Posterior vena cava (tissue), 2 donors: ENCODE measurements at regions not wholly inside any gene's neighbourhood (a gene's known extent, or its start where the extent isn't known, plus 50 kb on each side); places are given as distances from the start of the nearest gene placed in this dataset.
A peak's percentile ranks its signal among the peaks of the same experiment; 100 is the strongest.

Source experiments
- DNase-seq: peaks from one replicate; pipeline ENCODE4 v3.0.0-alpha.2; 2020; ENCODE audit warnings: low spot score
- intact Hi-C, 2 donors: fragments of 100-400 bp; cut with DNase I; formaldehyde crosslinking; loops; one replicate each; pipeline versions ENCODE4 v1.14.1 to v1.14.2; 2022 to 2023
- donor health status: DM: yes; HTN: yes; CAD: no.
- donor health status: DM: yes; HTN: yes; CAD: no.

GRCh38 chr5:133842846-133843611 lies 125.4 kb downstream of the C5orf15 start:
- intact Hi-C loops = no loop called here
- no peak for DNase-seq

- intact Hi-C loops = no loop called here
- DNase-seq = no peak
Observed at GRCh38 chr5:133841831-133842750, 126.3 kb downstream of the C5orf15 start.

- intact Hi-C loops = no loop called here
- DNase-seq = no peak
Observed at GRCh38 chr5:133840168-133840567, 128.3 kb downstream of the C5orf15 start.

- intact Hi-C loops = loop anchor here in 1 of 2 donors (1.0 kb wide), 1 partner anchor 48 kb away; no protein-coding TSS in a partner anchor
- no peak for DNase-seq
Observed at GRCh38 chr5:133839721-133840120, 128.7 kb downstream of the C5orf15 start.

- intact Hi-C loops = loop anchor here in 1 of 2 donors (1.0 kb wide), 1 partner anchor 48 kb away; no protein-coding TSS in a partner anchor
Observed at GRCh38 chr5:133839090-133839489, 129.3 kb downstream of the C5orf15 start.

GRCh38 chr5:133838286-133838685 lies 130.1 kb downstream of the C5orf15 start:
- peak; percentile 43 for DNase-seq
- intact Hi-C loops = no loop called here

More at GRCh38 chr5:133839090-133839489, 129.3 kb downstream of the C5orf15 start:
- no peak for DNase-seq

GRCh38 chr5:133831491-133832224 lies 136.8 kb downstream of the C5orf15 start:
- intact Hi-C loops = no loop called here
- DNase-seq = no peak

- no peak for DNase-seq
- intact Hi-C loops = no loop called here
Observed at GRCh38 chr5:133830911-133831310, 137.5 kb downstream of the C5orf15 start.

- intact Hi-C loops = no loop called here
- DNase-seq = no peak
Observed at GRCh38 chr5:133830281-133830680, 138.1 kb downstream of the C5orf15 start.

- no peak for DNase-seq
- intact Hi-C loops = no loop called here
Observed at GRCh38 chr5:133829786-133830185, 138.6 kb downstream of the C5orf15 start.

GRCh38 chr5:133828722-133829121 lies 139.7 kb downstream of the C5orf15 start:
- intact Hi-C loops = no loop called here
- DNase-seq = no peak

GRCh38 chr5:133827830-133828229 lies 140.6 kb downstream of the C5orf15 start:
- intact Hi-C loops = no loop called here

GRCh38 chr5:133827011-133827410 lies 141.4 kb downstream of the C5orf15 start:
- DNase-seq = no peak
- intact Hi-C loops = no loop called here

More at GRCh38 chr5:133827830-133828229, 140.6 kb downstream of the C5orf15 start:
- no peak for DNase-seq

- intact Hi-C loops = no loop called here
- DNase-seq = no peak
Observed at GRCh38 chr5:133825631-133826289, 142.7 kb downstream of the C5orf15 start.

- no peak for DNase-seq
- intact Hi-C loops = no loop called here
Observed at GRCh38 chr5:133824661-133825254, 143.7 kb downstream of the C5orf15 start.

GRCh38 chr5:133821889-133822288 lies 146.5 kb downstream of the C5orf15 start:
- intact Hi-C loops = no loop called here
- DNase-seq = no peak

GRCh38 chr5:133821311-133821741 lies 147.1 kb downstream of the C5orf15 start:
- no peak for DNase-seq
- intact Hi-C loops = no loop called here

- intact Hi-C loops = no loop called here
- DNase-seq = no peak
Observed at GRCh38 chr5:133820507-133820906, 147.9 kb downstream of the C5orf15 start.
